OCI-LY7 (cell line): ENCODE measurements at regions not wholly inside any gene's neighbourhood (a gene's known extent, or its start where the extent isn't known, plus 50 kb on each side); places are given as distances from the start of the nearest gene placed in this dataset.

Experiments
- EZH2phosphoT487 ChIP-seq: fragments of 200-600 bp; sonication (generic); IDR thresholded peaks from 2 replicates; pipeline ENCODE4 v1.6.1; 2018; ENCODE audit warnings: low read depth, borderline replicate concordance, mild to moderate bottlenecking, mixed run types, antibody characterized with exemption, low read length, moderate library complexity, mixed read lengths
- TF ChIP-seq, protein P1 (sequence below): fragments of 200-600 bp; sonication (generic); conservative IDR thresholded peaks from 2 replicates; pipeline ENCODE4 v1.5.1; 2014; ENCODE audit warnings: mild to moderate bottlenecking, antibody characterized with exemption, low read length, moderate library complexity, mixed read lengths

DNA sequence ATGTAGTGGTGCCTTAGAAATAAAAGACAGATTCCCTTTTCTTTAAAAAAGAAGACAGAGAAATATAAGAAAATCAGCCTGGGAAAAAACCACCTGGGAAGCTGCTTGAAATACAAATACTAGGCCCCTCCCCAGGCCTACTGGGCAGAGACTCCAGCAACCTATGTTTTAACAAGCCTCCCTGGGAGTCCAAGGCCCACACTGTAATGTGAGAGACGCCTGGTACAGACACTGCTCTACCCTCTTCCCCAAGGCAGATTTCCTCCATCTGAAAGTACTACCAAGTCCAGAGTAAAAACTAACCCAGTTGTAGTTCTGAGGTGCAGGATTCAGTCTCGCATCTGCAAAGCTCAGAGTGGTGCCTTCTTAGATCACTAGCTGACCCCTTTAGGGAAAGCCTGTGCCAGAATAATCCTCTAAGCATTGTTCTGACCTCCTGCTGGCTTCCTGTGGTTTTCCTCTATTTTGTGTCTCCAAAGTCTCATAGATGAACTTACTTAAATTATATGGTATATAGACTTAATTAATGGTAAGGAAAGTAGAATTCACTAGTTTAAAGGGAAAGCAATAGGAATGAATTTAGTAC, 270.2 kb upstream of the SLC35B3 start:
- TF ChIP-seq EZH2phosphoT487: no peak
- TF ChIP-seq, protein P1, sequence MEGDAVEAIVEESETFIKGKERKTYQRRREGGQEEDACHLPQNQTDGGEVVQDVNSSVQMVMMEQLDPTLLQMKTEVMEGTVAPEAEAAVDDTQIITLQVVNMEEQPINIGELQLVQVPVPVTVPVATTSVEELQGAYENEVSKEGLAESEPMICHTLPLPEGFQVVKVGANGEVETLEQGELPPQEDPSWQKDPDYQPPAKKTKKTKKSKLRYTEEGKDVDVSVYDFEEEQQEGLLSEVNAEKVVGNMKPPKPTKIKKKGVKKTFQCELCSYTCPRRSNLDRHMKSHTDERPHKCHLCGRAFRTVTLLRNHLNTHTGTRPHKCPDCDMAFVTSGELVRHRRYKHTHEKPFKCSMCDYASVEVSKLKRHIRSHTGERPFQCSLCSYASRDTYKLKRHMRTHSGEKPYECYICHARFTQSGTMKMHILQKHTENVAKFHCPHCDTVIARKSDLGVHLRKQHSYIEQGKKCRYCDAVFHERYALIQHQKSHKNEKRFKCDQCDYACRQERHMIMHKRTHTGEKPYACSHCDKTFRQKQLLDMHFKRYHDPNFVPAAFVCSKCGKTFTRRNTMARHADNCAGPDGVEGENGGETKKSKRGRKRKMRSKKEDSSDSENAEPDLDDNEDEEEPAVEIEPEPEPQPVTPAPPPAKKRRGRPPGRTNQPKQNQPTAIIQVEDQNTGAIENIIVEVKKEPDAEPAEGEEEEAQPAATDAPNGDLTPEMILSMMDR: no peak
